B cell (primary cell): ENCODE measurements at regions not wholly inside any gene's neighbourhood (a gene's known extent, or its start where the extent isn't known, plus 50 kb on each side); places are given as distances from the start of the nearest gene placed in this dataset.

Experiments used
- ATAC-seq: fragments of 200-7000 bp; cut with Tn5 transposase; one replicate; pipeline ENCODE4 v1.10.0; 2021; ENCODE audit warnings: low read depth, mild to moderate bottlenecking, moderate number of reproducible peaks, moderate library complexity
- CTCF ChIA-PET: fragments of 350-600 bp; sonication (Branson Sonifier 250); formaldehyde crosslinking; loops from one replicate; lab custom pipeline; 2021; ENCODE audit warnings: antibody characterized with exemption, inconsistent platforms; lab: Charles Lee
- POLR2A ChIA-PET: fragments of 350-600 bp; sonication (Branson Sonifier 250); formaldehyde crosslinking; loops from one replicate; lab custom pipeline; 2021; ENCODE audit warnings: antibody characterized with exemption; lab: Charles Lee
- DNase-seq: peaks from one replicate; pipeline ENCODE4 v3.0.0; 2013
- H2AFZ ChIP-seq: 2 replicates; pipeline ENCODE4 v1.6.1; 2012; ENCODE audit warnings: mild to moderate bottlenecking, low read depth, low read length; ENCODE audit not compliant: insufficient read depth, poor library complexity, severe bottlenecking
- H3K27ac ChIP-seq, 2 donors: 1 replicate in 1 of 2; 2 replicates in 1 of 2; pipeline ENCODE4 v1.5.1; 2012 to 2013; ENCODE audit warnings: low read length in 2 of 2, mild to moderate bottlenecking in 2 of 2, moderate library complexity in 1 of 2
- H3K27me3 ChIP-seq, 4 experiments: fragments of 200-600 bp in 1 of 4; sonication (generic) in 1 of 4; replicated peaks in 1 of 4; 1 replicate in 2 of 4; 2 replicates in 2 of 4; pipeline versions ENCODE4 v1.6.1 to v1.7.0; 2013 to 2016; ENCODE audit warnings: low read length in 3 of 4, mild to moderate bottlenecking in 2 of 4, mixed read lengths in 1 of 4, moderate library complexity in 1 of 4; ENCODE audit not compliant: insufficient read depth in 4 of 4, control insufficient read depth in 3 of 4; ENCODE audit errors: control extremely low read depth in 1 of 4
- H3K36me3 ChIP-seq, 2 experiments: replicated peaks in 1 of 2; 1 replicate in 1 of 2; 2 replicates in 1 of 2; pipeline versions ENCODE4 v1.6.1 to v1.7.1; 2013; ENCODE audit warnings: low read length in 1 of 2; ENCODE audit not compliant: insufficient read depth in 2 of 2, control insufficient read depth in 1 of 2; ENCODE audit errors: control extremely low read depth in 1 of 2, extremely low read depth in 1 of 2
- H3K4me1 ChIP-seq, 2 donors: fragments of 200-600 bp in 1 of 2; sonication (generic) in 1 of 2; 1 replicate in 1 of 2; 2 replicates in 1 of 2; pipeline versions ENCODE4 v1.5.1 to v1.6.1; 2013 to 2017; ENCODE audit warnings: low read length in 2 of 2; ENCODE audit not compliant: control insufficient read depth in 2 of 2, insufficient read depth in 2 of 2
- H3K4me2 ChIP-seq: replicated peaks from 2 replicates; pipeline ENCODE3; 2012; ENCODE audit warnings: mild to moderate bottlenecking, low read depth, low read length; ENCODE audit not compliant: poor library complexity, severe bottlenecking
- H3K4me3 ChIP-seq, 5 experiments: fragments of 200-600 bp in 1 of 5; sonication (generic) in 1 of 5; 1 replicate in 3 of 5; 2 replicates in 2 of 5; pipeline versions ENCODE4 v1.5.1 to v1.7.0; 2011 to 2016; ENCODE audit warnings: low read length in 4 of 5, mild to moderate bottlenecking in 4 of 5, low read depth in 2 of 5, control low read depth in 1 of 5, moderate library complexity in 1 of 5; ENCODE audit not compliant: insufficient read depth in 1 of 5; ENCODE audit errors: control extremely low read depth in 1 of 5, extremely low read depth in 1 of 5
- H3K79me2 ChIP-seq: fragments of 200-600 bp; sonication (generic); one replicate; pipeline ENCODE4 v1.6.0; 2016; ENCODE audit warnings: low read length; ENCODE audit not compliant: control insufficient read depth, insufficient read depth
- H3K9ac ChIP-seq: fragments of 200-600 bp; sonication (generic); 2 replicates; pipeline ENCODE4 v1.6.1; 2017; ENCODE audit warnings: mild to moderate bottlenecking, low read length, moderate library complexity
- H3K9me3 ChIP-seq, 3 donors: one replicate each; pipeline versions ENCODE4 v1.6.1 to v1.7.1; 2013; ENCODE audit warnings: low read length in 2 of 3; ENCODE audit not compliant: control insufficient read depth in 2 of 3, insufficient read depth in 1 of 3; ENCODE audit errors: control extremely low read depth in 1 of 3
- H4K20me1 ChIP-seq: 2 replicates; pipeline ENCODE4 v1.6.0; 2012; ENCODE audit warnings: mild to moderate bottlenecking, low read length; ENCODE audit not compliant: insufficient read depth, control insufficient read depth, poor library complexity, severe bottlenecking
- H3K27ac Mint-ChIP-seq: one replicate; pipeline ENCODE4 v1.8.0; 2021; ENCODE audit warnings: mixed read lengths
- H3K27me3 Mint-ChIP-seq: one replicate; pipeline ENCODE4 v1.8.0; 2021; ENCODE audit warnings: mixed read lengths
- H3K4me1 Mint-ChIP-seq: one replicate; pipeline ENCODE4 v1.8.0; 2021; ENCODE audit warnings: mixed read lengths
- H3K4me3 Mint-ChIP-seq: one replicate; pipeline ENCODE4 v1.8.0; 2021; ENCODE audit warnings: mixed read lengths
- H3K9me3 Mint-ChIP-seq: one replicate; pipeline ENCODE4 v1.8.0; 2022; ENCODE audit warnings: mixed read lengths; ENCODE audit not compliant: insufficient read depth
- CTCF ChIP-seq: fragments of 200-600 bp; IDR thresholded peaks from one replicate; pipeline ENCODE4 v1.8.0; 2022; ENCODE audit warnings: antibody characterized with exemption, mild to moderate bottlenecking
- EZH2 ChIP-seq: IDR thresholded peaks from 2 replicates; pipeline ENCODE4 v1.6.1; 2012; ENCODE audit warnings: borderline replicate concordance, low read depth, mild to moderate bottlenecking, moderate library complexity, low read length; ENCODE audit not compliant: insufficient read depth, poor library complexity, severe bottlenecking
- WGBS: methylation state at CpG from one replicate; pipeline ENCODE4 v1.1.5; 2013; ENCODE audit warnings: missing lambda C conversion rate; ENCODE audit not compliant: insufficient coverage; 5-methylcytosine and 5-hydroxymethylcytosine counted together
- intact Hi-C: fragments of 100-400 bp; cut with micrococcal nuclease; formaldehyde crosslinking; loops from one replicate; pipeline ENCODE4 v1.10.0; 2022

GRCh38 chr4:3389233-3390215, 52.2 kb upstream of the HGFAC start:
- CTCF ChIA-PET = interaction anchor here (0.6 to 1.7 kb wide), 5 partner anchors 9 to 537 kb away, joined by 3 to 7 read pairs (median 3); no protein-coding TSS in a partner anchor
- Histone ChIP-seq H3K27ac (no peak overlapping the region), H4K20me1 (no peaks in the 10 kb centered on the region), H3K9ac (peak overlapping the region; percentile 48), H3K4me1 (peaks cover 37 to 52% of the 10 kb centered on the region in 2 donors), H3K79me2 (no peaks in the 10 kb centered on the region), H3K4me3 (peak overlapping the region in 3 of 5 experiments; percentile 25 to 58 (median 29)), H2AFZ (no peak overlapping the region), H3K9me3 (no peaks in the 10 kb centered on the region), H3K36me3 (no peaks in the 10 kb centered on the region), H3K27me3 (peaks cover 0 to 17% (median 3%) of the 10 kb centered on the region in 4 experiments), H3K4me2 (peak overlapping the region; percentile 92)
- Mint-ChIP-seq H3K27me3 (peaks cover 5% of the 10 kb centered on the region), H3K4me3 (peak overlapping the region; percentile 94), H3K27ac (peak overlapping the region; percentile 88), H3K9me3 (no peaks in the 10 kb centered on the region), H3K4me1 (peaks cover 48% of the 10 kb centered on the region)
- DNase-seq (no peak), ATAC-seq (no peak)
- TF ChIP-seq CTCF = no peak
- no peak for TF ChIP-seq EZH2
- POLR2A ChIA-PET = no interaction called here
- 81% methylated on average over 30 of the region's 32 CpGs for WGBS
- intact Hi-C loops = loop anchor here (5.0 kb wide), 1 partner anchor 93 kb away; no protein-coding TSS in a partner anchor
